ENCODE measurements at regions not wholly inside any gene's neighbourhood (a gene's known extent, or its start where the extent isn't known, plus 50 kb on each side); places are given as distances from the start of the nearest gene placed in this dataset.
"Not testable (repeated sequence)": the region's sequence is repeated elsewhere in the genome, so short reads cannot be mapped to it uniquely, and the experiment has no call there.

DNA sequence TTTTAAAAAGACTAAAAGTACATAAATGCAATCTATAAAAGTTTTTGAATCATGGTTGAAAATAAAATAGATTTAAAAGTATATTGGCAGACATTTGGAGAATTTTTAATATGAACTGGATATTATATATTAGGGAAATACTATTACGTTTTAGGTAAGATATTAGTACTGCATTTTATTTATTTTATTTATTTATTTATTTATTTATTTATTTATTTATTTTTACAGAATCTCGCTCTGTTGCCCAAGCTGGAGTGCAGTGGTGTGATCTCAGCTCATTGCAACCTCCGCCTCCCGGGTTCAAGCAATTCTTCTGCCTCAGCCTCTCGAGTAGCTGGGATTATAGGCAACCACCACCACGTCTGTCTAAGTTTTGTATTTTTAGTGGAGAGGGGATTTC lies 890.1 kb upstream of the MANEA start:
- not testable (repeated sequence) for DNase-seq

DNA sequence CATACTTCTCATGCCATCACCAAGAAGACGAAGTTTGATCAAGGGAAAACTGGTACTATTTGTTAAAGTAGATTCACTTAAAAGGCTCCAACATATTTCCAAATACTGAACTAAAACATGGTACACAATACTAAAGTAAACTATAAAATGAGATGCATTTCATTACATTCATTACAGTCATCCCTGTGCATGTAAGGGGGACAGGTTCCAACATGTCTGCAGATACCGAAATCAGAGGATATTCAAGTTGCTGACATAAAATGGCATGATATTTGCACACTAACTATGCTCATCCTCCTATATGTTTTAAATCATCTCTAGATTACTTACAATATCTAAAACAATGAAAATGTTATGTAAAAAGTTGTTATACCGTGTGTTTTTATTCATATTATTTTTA lies 893.9 kb upstream of the MANEA start:
- DNase-seq = no peak

DNA sequence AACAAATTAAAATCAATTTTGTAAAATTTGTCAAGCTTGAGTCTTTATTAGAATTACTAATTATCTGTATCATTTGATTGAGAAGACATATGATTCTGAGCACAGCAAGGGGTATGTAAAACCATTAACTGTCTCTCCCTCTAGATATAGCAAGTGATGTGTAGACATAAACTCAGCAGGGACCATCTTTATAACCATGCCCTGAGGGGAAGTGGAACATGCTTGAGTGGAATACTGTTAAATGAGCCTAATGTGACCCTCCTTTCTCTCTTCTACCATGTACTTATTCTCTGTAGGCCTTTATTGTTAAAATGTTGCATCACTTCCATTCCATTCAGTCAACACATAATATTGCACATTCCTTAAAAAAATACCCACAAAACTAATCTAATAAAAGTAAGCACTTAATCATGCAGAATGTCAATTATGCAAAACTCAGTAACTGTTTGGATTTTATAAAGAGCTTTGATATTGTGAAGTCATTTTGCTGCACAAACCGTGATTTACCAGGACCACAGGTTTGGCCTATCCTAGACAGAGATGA lies 896.6 kb upstream of the MANEA start:
- no peak for DNase-seq

DNA sequence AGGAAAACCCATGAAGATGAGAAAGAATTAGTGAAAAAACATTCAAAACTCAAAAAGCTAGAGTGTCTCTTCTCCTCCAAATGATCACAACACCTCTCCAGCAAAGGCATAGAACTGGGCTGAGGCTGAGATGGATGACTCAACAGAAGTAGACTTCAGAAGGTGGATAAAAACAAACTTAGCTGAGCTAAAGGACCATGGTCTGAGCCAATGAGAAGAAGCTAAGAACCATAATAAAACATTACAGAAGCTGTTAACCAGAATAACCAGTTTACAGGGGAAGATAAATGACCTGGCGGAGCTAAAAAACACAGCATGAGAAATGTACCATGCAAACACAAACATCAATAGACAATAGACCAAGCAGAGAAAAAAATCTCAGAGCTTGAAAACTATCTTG lies 904.1 kb upstream of the MANEA start:
- no peak for DNase-seq

DNA sequence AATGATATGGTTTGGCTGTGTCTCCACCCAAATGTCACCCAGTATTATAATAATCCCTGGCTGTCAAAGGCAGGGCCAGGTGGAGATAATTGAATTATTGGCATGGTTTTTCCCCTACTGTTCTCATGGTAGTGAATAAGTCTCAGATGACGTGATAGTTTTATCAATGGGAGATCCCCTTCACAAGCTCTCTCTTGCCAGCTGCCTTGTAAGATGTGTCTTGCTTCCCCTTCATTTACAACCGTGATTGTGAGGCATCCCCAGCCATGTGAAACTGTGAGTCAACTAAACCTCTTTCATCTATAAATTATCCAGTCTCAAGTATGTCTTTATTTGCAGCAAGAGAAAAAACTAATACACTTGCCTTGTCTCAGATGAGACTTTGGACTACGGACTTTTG lies 907.3 kb upstream of the MANEA start:
- no peak for DNase-seq

DNA sequence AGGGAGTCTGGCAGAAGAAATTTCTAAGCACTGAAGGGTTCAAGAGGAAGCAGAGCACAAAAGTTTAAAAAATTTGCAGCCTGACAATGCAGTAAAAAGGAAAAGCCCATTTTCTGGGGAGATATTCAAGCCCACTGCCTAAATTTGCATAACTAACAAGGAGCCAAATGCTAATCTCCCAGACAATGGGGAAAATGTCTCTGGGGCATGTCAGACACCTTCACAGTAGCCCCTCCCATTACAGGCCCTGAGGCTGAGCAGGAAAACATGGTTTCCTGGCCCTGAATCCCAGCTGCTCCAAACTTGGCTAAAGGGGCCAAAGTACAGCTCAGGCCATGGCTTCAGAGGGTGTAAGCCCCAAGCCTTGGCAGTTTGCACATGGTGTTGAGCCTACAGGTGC lies 908.5 kb upstream of the MANEA start:
- no peak for DNase-seq

DNA sequence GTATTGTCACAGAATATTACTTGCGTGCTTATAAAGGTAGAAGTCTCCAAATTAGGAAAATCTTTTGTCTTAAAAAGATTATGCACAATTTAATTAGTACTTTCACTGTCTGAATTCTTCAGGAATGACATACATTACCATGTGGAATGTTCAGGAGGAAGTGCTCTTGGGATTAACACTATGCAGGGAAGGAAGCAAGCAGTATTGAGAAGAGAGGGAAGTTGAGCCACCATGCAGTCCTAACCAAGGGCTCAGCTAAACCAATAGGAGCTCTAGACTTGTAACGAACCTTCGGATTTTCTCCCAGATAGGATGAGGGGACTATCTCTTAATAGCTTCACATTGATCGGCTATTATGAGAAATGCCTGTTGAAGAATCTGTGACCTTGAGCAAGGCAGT lies 918.4 kb upstream of the MANEA start:
- no peak for DNase-seq

DNA sequence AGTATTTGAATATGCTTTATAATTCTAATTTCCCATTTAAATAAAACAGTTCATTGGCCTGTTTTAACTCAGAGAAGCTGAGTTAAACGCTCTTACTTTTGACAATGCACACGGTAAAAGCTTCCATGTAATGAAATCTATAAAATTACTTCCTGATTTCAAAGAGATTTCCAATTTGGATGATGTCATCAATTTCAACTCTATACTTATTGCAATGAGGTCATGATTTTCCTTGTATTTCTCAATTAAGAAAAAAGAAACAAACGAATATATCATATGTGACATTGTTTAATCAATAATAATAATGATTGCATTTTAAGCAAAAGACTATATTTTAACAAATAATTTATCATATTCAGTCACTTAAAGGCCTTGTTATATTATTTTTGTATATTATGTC lies 926.1 kb upstream of the MANEA start:
- no peak for DNase-seq

DNA sequence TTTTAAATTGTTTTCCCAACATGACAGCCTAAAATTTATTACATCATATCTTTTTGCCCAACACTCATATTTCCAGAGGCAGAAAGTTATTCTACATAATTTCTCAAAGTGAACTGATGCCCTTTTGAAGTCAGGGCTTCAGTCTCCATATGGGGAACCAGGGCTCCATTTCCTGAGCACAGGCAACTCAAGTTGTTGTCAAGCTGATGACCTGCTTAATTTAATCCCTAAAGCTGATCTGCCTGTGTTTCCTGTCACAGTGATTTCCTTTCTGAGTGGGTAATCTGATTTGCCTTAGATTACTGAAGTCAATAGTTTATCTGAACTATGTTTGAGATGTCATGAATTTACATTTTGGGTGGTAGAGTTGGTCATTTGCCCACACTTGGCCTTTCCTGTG lies 932.1 kb upstream of the MANEA start:
- no peak for DNase-seq

DNA sequence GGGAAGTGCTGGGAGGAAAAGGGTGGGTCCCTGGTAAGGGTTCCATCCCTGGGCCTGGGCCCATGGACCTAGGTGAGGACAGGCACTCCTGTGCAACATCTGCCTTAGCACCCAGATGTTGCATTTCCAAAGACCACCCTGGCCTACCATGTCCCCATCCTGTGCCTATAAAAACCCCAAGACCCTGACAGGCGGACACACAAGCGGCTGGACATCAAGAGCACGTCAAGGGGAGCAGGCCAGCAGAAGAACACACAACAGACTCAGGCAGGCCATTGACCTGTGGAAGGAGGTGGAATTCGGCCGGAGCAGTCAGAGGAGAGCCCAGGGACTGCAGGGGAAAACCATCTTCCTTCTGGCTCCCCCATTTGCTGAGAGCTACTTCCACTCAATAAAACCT lies 937.8 kb upstream of the MANEA start:
- DNase-seq = no peak

DNA sequence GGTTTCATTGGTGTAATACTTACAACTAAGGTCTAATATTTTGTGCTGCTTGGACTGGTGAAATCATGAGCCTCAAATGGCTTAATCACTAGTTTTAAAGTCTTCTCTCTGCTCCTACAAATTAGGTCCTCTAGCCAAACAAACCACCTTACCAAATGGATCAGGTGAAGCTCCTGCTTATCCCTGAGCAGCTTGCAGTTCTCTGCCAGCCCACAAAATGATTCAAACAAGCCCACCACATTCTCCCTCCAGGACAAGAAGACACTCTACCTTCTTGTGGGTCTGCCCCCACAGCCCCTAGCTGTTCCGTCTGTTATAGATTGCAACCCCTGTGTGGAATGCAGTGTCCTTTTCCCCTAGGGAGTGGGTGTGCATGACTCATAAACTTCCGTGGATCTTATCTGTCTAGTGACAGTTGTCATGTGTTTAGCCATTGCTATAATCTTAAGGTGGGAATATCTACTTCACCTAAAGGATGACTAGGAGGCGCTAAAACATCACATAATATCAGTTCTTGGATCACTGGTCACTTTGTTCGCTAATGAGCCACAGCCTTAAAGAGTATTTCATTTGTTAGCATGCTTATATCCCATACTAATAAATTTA lies 940.5 kb upstream of the MANEA start:
- DNase-seq = no peak

DNA sequence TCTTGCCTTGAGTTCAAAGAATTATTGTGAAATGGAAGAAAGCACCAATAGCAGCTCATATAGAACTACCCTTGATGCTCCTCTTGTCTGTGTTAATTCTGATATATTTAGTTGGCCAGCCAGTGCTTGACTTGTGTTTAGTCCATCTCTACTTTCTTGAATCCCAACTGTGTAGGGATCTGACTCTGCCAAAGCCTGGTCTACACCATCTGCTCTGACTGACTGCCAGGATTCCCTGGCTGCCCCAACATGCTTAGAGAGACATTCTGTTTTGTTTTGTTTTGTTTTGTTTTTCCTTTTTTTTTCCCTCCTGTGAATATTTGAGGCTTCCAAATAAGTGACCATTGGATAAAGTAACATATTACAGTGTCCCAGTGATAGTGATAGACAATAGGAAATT lies 953.7 kb upstream of the MANEA start:
- no peak for DNase-seq

DNA sequence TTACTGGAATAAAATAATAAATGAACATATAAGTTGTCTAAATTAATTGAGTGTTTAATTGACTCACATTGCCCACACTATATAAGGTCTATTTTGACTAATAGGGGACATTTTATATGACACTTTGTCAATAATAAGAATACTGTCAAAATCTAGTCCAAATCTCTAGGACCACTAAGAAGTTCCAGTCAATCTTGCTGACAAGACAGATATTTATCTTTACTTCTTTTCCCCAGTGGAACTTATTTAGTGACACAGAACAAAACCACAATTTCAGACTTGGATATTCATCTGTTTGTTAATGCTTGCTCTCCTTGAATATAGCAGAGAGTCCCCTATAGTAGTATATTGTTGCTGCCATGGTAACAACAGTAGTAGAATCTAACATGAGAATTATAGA lies 954.6 kb upstream of the MANEA start:
- DNase-seq = no peak

DNA sequence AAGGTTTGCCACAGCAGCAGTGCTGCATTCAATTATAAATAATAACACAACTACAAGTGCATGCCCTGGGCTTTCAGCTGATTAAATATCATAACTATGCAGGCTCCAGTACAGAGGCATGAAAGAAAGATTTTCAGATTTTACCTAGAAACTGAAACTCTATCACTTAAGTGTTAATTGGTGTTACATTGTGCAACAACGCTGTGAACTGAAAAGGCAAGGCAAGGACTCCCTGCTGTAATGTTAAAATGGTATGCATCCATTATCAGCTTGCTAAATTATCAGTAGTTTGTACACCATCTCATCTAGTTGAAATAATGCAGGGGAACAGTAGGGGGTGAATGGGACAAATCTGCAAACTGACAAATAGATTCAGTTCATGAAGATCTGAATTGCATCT lies 976.7 kb upstream of the MANEA start:
- DNase-seq = no peak

DNA sequence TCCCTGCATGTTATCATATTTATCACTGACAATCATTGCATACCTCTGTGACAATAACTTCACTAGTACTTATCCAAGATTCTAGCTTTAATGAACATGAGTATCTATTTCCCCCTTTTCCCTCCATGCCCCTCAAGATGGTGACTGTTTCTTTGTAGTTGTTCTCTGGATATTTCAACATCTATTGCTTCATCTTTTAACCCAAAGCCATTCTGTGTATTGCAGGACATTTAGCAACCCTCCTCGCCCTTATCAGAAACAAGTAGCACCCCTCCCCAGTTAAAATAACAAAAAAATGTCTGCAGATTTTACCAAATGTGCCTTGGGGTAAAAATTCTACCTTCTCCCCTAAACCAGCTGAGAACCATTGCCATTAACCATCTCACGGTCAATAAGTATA lies 979.8 kb upstream of the MANEA start:
- no peak for DNase-seq

DNA sequence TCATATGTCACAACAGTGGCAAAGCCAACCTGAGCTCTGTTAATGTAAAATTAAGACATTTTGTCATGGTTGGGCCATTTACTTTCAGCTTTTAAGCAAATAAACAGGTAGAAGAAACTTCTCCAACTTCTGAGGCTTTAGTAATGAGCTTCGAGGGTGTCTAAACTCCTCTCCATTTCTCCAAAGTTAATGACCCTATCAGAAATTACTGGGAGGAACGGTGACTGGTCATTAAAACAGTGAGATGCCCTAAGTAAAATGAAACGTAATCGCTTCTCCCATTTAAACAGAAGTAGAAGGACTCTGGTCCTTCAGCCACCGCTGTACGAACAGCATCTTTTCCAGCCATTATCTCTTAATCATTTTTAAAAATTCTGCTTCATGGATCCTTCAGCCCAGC lies 986.9 kb upstream of the MANEA start:
- DNase-seq = no peak

DNA sequence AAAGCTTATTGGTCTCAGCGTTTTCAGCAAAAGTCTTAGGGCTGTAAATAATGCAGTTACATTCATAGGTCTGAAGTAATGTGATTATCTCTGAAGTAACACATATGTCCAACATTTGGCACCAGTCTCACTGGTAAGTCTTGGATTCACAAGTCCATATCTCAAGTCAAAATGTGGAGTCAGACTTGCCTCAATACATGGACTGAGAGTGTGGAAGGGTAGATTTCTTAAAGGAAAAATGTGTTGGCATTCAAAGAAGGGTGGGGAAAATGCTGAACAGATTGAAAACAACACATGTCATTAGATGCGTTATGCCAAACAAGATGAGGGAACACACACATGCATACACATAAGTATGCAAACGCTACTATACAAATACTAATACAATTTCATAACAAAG lies 989.0 kb upstream of the MANEA start:
- no peak for DNase-seq

DNA sequence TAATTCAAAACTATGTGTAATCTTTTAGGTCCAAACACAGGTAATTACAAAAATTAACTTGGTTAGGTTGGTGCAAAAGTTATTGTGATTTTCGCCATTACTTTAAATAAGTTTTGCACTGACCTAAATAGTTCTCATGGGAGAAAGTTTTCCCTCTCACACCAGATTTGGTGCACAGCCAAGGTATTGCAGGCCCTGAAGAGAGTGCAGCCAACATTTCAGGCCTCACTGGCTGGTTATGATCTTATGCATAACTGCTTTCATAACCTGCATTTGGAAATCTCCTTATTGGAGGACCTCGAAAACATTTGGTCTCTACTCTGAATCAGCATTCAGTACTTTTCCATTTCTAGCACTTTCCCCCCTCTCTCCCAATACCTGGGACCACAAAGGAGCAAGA lies 993.1 kb upstream of the MANEA start:
- DNase-seq = no peak

DNA sequence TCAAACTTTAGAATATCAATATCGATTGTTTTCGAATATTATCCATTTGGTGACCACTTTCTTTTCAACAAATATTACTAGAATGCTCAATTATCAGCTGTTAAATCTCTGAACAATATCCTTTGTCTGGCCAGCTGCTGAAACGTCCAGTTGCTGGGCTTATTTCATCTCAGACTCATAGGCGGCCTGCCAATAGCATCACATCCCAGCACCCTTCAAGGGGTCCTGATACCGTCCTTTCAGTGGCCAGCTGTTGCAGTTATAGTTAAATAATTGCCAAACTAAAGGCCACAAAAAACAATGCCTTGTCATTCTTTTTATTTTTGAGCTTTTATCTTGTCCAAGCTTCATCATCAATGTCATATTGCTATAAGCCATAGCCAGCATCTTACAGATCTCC lies 1006.8 kb upstream of the MANEA start:
- no peak for DNase-seq

DNA sequence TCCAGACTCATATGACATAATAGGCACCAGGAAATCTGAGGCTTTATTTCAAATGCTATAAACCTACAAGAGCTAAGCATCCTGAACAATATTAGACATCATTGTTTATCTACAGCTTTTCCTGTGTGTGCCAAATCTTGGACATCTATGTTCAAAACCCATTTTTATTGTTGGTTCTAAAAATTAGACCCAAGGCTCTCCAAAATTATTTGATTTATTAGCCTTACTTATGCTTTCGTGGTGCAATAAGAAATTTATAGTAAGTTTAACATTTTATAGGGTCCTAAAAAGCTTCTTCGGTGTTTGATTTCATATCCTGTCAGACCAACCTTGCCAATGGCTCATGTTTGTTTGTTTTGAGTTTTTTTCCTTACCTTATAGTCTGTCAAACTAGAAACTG lies 1014.5 kb upstream of the MANEA start:
- DNase-seq = no peak

DNA sequence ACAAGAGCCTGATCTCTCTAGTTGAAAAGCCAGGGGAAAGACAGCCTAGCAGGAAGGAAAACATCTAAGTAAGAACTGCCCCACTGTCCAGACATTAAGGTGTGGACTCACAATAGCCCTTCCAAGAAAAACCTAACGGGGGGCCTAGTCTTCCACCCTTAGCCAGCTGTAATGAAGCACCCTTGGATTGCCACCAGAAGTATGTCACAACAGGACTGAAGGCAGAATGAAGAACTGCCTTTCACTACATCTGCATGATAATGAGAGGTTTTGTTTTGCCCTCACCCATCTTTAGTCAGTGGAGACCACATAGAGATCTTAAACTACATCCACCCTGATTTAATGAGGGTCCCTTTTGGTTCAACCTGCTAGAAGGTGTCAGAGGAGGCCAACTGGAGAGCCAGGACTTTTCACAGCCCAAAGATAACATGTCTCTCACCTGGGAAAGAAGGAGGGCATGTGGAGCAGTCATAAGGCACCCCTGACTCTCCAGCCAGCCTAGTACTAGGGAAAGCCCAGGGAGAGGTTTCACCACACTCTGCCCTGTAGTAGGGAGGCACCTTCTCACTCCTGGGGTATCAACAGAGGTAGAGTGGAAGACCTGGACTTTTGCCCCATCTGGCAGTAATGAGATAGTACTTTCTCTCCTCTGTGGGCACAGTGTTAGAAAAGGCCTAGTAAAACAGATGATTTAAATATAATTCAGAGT lies 1017.4 kb upstream of the MANEA start:
- no peak for DNase-seq

DNA sequence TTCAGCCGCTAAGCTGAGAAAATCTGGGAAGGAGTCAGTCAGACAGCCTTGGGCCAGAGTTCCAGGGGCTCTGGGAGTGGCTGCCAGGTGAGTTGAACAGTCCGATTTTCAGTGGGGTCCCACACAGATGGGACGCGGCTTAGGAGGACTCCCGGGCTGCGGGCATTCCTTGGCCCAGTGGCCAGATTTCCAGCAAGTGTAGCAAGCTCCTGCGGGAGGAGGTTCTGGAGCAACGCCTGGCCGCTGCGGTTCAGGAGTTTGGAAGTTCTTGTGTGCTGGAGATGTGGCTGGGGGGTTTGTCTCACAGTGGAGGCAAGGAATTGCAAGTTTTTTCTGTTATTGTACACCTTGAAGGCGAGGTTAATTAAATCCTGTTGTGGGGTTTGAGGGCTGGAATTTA lies 1020.1 kb upstream of the MANEA start:
- not testable (repeated sequence) for DNase-seq

DNA sequence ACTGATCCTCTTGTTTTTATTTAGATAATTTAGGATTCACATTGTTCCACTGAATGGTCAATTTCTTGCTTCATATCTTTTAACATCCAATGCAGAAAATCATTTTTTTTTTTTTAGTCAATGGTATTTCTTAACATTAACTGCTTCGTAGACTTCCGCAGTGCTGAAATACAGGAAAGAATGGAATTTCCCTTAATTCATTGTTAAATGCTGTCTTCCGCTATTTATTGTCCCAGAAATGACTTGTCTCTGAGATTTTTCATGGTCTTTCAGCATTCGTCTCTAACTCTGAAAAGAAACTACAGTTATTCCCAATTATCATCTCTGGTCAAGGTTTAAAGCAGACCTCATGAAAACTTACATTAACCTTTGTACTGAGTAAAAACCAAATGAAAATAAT lies 1029.1 kb upstream of the MANEA start:
- DNase-seq = no peak

DNA sequence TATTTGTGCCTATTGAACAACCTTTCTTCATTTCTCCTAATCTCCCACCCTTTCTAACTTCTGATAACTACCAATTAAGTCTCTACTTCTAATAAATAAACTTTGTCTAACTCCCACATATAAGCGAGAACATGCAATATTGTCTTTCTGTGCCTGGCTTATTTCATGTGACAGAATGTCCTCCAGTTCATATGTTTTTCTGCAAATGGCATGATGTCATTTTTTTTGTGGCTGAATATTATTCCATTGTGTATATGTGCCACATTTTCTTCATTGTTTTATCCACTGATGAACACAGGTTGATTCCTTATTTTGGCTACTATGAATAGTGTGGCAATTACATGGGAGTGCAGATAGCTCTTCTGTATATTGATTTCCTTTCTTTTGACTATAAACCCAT lies 1041.5 kb upstream of the MANEA start:
- DNase-seq = no peak

DNA sequence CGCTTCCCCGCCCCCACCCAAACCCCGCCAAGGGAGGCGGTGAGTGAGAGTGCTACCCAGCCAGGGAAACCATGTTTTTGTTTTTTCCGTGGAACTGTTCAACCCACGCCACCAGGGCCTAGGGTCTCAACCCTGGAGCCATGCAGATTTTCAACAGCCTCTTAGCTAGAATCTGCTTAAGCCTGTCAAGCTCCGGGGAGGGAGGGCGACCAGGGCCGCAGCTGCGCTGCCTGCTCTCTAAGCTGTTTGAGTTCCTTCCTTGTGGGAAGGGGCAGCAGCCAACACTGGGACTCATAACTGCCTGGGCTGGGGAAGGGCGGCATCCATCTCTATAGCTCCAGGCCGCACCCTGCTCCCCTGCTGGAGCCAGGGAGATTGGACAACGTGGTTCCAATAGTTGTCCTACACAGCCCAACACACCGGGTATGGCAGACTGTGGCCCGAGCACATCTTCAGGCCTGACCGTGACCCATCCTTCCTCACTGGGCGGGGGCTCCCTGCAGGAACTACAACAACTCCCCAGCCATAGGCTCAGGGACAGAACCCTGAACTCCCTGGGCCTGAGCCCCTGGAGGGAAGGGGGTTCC lies 1065.7 kb upstream of the MANEA start:
- DNase-seq = no peak
